ENCODE measurements at regions not wholly inside any gene's neighbourhood (a gene's known extent, or its start where the extent isn't known, plus 50 kb on each side); places are given as distances from the start of the nearest gene placed in this dataset.
"Not testable (repeated sequence)": the region's sequence is repeated elsewhere in the genome, so short reads cannot be mapped to it uniquely, and the experiment has no call there.

GRCh38 chr12:67107751-67108269, 161.3 kb upstream of the CAND1 start:
- H3K4me1 ChIP-seq (ENCODE audit: control insufficient read depth in 2 of 3, insufficient read depth in 2 of 3, low read depth in 1 of 3, low read length in 3 of 3) = no peaks in the 10 kb centered on the region
- intact Hi-C loops (cut with DNase I) = no loop called here
- DNase-seq (no peak), FAIRE-seq (no peak)
- no peaks in the 10 kb centered on the region for H3K9me3 ChIP-seq (ENCODE audit: control insufficient read depth in 2 of 3, insufficient read depth in 1 of 3, low read length in 3 of 3)
- H3K9ac ChIP-seq (ENCODE audit: low read length in 3 of 3) = no peak overlapping the region
- no peak for TF ChIP-seq CTCF (IDR thresholded peaks at IDR 0.05; ENCODE audit: borderline replicate concordance, extremely low read depth, insufficient read depth)
- H3K27ac ChIP-seq (ENCODE audit: low read depth in 2 of 2, low read length in 2 of 2) = no peak overlapping the region
- H3K4me3 ChIP-seq (ENCODE audit: low read length in 3 of 3) = no peak overlapping the region
- H3K27me3 ChIP-seq (ENCODE audit: control insufficient read depth, insufficient read depth, low read length) = no peaks in the 10 kb centered on the region
- H3K36me3 ChIP-seq (ENCODE audit: control insufficient read depth in 2 of 3, insufficient read depth in 3 of 3, low read length in 3 of 3) = no peaks in the 10 kb centered on the region

- H3K36me3 ChIP-seq (ENCODE audit: control insufficient read depth in 2 of 3, insufficient read depth in 3 of 3, low read length in 3 of 3); DNase-seq; H3K4me1 ChIP-seq (ENCODE audit: control insufficient read depth in 2 of 3, insufficient read depth in 2 of 3, low read depth in 1 of 3, low read length in 3 of 3); H3K4me3 ChIP-seq (ENCODE audit: low read length in 3 of 3); intact Hi-C loops (cut with DNase I); H3K9ac ChIP-seq (ENCODE audit: low read length in 3 of 3); H3K27me3 ChIP-seq (ENCODE audit: control insufficient read depth, insufficient read depth, low read length); H3K27ac ChIP-seq (ENCODE audit: low read depth in 2 of 2, low read length in 2 of 2); FAIRE-seq; H3K9me3 ChIP-seq (ENCODE audit: control insufficient read depth in 2 of 3, insufficient read depth in 1 of 3, low read length in 3 of 3): not testable (repeated sequence)
These were observed 158.8 kb upstream of the CAND1 start for GRCh38 chr12:67110345-67110744.

DNA sequence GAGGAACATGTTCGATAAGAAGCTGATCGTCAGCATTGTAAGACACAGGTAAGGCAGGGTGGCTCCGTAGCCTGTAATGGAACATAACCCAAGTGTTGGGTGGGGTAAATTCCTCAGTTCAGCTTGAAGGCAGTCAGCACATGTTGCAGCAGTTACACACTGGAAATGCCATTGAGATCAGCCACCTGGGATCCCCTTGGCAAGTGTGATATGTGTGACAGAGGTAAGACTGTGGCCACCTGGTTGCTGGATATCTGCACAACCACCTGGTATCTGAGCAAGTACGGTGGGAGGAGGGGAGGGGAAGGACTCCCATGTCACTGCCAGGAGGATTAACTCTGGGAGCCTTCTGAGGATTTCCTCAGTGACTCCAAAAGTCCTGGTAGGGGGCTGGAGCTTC, 158.0 kb upstream of the CAND1 start:
- DNase-seq (peak in 3 of 5 donors; percentile 23 to 41 (median 35)), FAIRE-seq (no peak)
- intact Hi-C loops (cut with DNase I) = no loop called here
- no peak for TF ChIP-seq CTCF (IDR thresholded peaks at IDR 0.05; ENCODE audit: borderline replicate concordance, extremely low read depth, insufficient read depth)
- no peak overlapping the region for H3K27ac ChIP-seq (ENCODE audit: low read depth in 2 of 2, low read length in 2 of 2)
- no peak overlapping the region for H3K9ac ChIP-seq (ENCODE audit: low read length in 3 of 3)
- no peaks in the 10 kb centered on the region for H3K36me3 ChIP-seq (ENCODE audit: control insufficient read depth in 2 of 3, insufficient read depth in 3 of 3, low read length in 3 of 3)
- H3K27me3 ChIP-seq (ENCODE audit: control insufficient read depth, insufficient read depth, low read length) = no peaks in the 10 kb centered on the region
- H3K4me3 ChIP-seq (ENCODE audit: low read length in 3 of 3) = no peak overlapping the region
- no peaks in the 10 kb centered on the region for H3K4me1 ChIP-seq (ENCODE audit: control insufficient read depth in 2 of 3, insufficient read depth in 2 of 3, low read depth in 1 of 3, low read length in 3 of 3)
- H3K9me3 ChIP-seq (ENCODE audit: control insufficient read depth in 2 of 3, insufficient read depth in 1 of 3, low read length in 3 of 3) = no peaks in the 10 kb centered on the region

DNA sequence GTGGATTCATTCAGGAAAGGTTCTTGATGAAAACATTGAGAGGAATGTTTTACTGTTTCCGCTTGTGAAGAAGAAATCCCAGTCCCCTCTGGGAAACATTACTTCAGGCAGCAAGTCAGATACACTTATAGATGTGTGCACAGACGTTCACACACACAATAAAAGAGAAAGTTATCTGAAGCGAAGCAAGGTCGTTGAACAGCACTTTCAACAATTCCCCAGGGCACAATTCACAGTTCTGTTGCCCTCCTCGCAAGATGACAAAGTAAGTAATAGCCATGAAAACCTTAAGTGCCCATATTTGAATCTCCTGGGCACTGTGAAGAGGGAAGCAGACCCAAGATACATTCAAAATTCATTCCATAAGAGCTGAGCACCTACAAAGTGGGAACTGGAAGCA, 156.6 kb upstream of the CAND1 start:
- intact Hi-C loops (cut with DNase I) = no loop called here
- TF ChIP-seq CTCF (IDR thresholded peaks at IDR 0.05; ENCODE audit: borderline replicate concordance, extremely low read depth, insufficient read depth) = no peak
- H3K9me3 ChIP-seq (ENCODE audit: control insufficient read depth in 2 of 3, insufficient read depth in 1 of 3, low read length in 3 of 3) = no peaks in the 10 kb centered on the region
- no peak overlapping the region for H3K27ac ChIP-seq (ENCODE audit: low read depth in 2 of 2, low read length in 2 of 2)
- H3K27me3 ChIP-seq (ENCODE audit: control insufficient read depth, insufficient read depth, low read length) = no peaks in the 10 kb centered on the region
- FAIRE-seq (no peak), DNase-seq (no peak)
- H3K4me3 ChIP-seq (ENCODE audit: low read length in 3 of 3) = no peak overlapping the region
- no peaks in the 10 kb centered on the region for H3K4me1 ChIP-seq (ENCODE audit: control insufficient read depth in 2 of 3, insufficient read depth in 2 of 3, low read depth in 1 of 3, low read length in 3 of 3)
- H3K36me3 ChIP-seq (ENCODE audit: control insufficient read depth in 2 of 3, insufficient read depth in 3 of 3, low read length in 3 of 3) = no peaks in the 10 kb centered on the region
- H3K9ac ChIP-seq (ENCODE audit: low read length in 3 of 3) = no peak overlapping the region

Measured in kidney (tissue), 13 donors.